ENCODE measurements at regions not wholly inside any gene's neighbourhood (a gene's known extent, or its start where the extent isn't known, plus 50 kb on each side); places are given as distances from the start of the nearest gene placed in this dataset.

GRCh38 chr1:98387701-98388100 lies 273.8 kb upstream of the SNX7 start:
- BruUV-seq (replicated peaks): no TSS peak
- in situ Hi-C loops (cut with MboI) (no loop called here), intact Hi-C loops (cut with micrococcal nuclease; ENCODE audit: unreplicated experiment) (no loop called here)
- ATAC-seq (no peak), FAIRE-seq (no peak), DNase-seq (ENCODE audit: low read depth, low spot score) (no peak)
- Histone ChIP-seq H3K27me3 (replicated peaks in 1 of 2; ENCODE audit: control insufficient read depth in 2 of 2, insufficient read depth in 2 of 2, low read length in 1 of 2) (no peaks in the 10 kb centered on the region), H3K9me3 (replicated peaks; ENCODE audit: control insufficient read depth, insufficient read depth, low read length) (no peaks in the 10 kb centered on the region), H3K4me1 (ENCODE audit: control insufficient read depth, insufficient read depth, low read length) (no peaks in the 10 kb centered on the region), H3K9ac (ENCODE audit: control insufficient read depth, insufficient read depth, low read length) (no peak overlapping the region), H3K79me2 (ENCODE audit: control insufficient read depth, insufficient read depth, low read length) (no peaks in the 10 kb centered on the region), H4K20me1 (ENCODE audit: control insufficient read depth, insufficient read depth) (no peaks in the 10 kb centered on the region), H3K4me2 (ENCODE audit: control insufficient read depth, insufficient read depth) (no peak overlapping the region), H2AFZ (ENCODE audit: control insufficient read depth, low read depth, low read length) (no peak overlapping the region), H3K36me3 (ENCODE audit: control insufficient read depth in 2 of 2, insufficient read depth in 2 of 2, low read length in 1 of 2) (no peaks in the 10 kb centered on the region), H3K4me3 (no peak overlapping the region), H3K27ac (ENCODE audit: control insufficient read depth, insufficient read depth) (no peak overlapping the region)
- CTCF ChIA-PET: no interaction called here
- POLR2A ChIA-PET: no interaction called here
- 22% methylated on average over 4 of the region's 4 CpGs for WGBS (ENCODE audit: insufficient coverage, insufficient replicate concordance, low lambda C conversion rate, missing lambda C conversion rate)
- no peak for TF ChIP-seq BMI1 (IDR thresholded peaks at IDR 0.05; ENCODE audit: borderline replicate concordance)
- no peak for TF ChIP-seq LARP7 (IDR thresholded peaks at IDR 0.05)
- TF ChIP-seq DPF2 (IDR thresholded peaks at IDR 0.05): no peak
- TF ChIP-seq EED (IDR thresholded peaks at IDR 0.05; ENCODE audit: low read depth): no peak
- no peak for TF ChIP-seq CHD1 (IDR thresholded peaks at IDR 0.05; ENCODE audit: low read depth, low read length)
- TF ChIP-seq EGR1 (IDR thresholded peaks at IDR 0.05; ENCODE audit: borderline replicate concordance in 1 of 2, low read depth in 2 of 2, low read length in 2 of 2): no peak
- no peak for TF ChIP-seq NFIC (IDR thresholded peaks at IDR 0.05; ENCODE audit: low read depth, low read length)
- no peak for TF ChIP-seq ZNF384 (IDR thresholded peaks at IDR 0.05; ENCODE audit: borderline replicate concordance, low read depth, low read length)
- TF ChIP-seq E2F4 (IDR thresholded peaks at IDR 0.05; ENCODE audit: low read depth, low read length): no peak
- no peak for TF ChIP-seq ZNF592 (IDR thresholded peaks at IDR 0.05)
- no peak for TF ChIP-seq CBFB (IDR thresholded peaks at IDR 0.05; ENCODE audit: low read depth)
- TF ChIP-seq USF2 (IDR thresholded peaks at IDR 0.05; ENCODE audit: borderline replicate concordance, low read depth, low read length): no peak
- SMC1A ChIA-PET (ENCODE audit: uncharacterized antibody, unreplicated experiment): no interaction called here
- RAD21 ChIA-PET (ENCODE audit: unreplicated experiment): no interaction called here

Measured in GM12878 (cell line).